WTC11 (cell line): ENCODE measurements at regions not wholly inside any gene's neighbourhood (a gene's known extent, or its start where the extent isn't known, plus 50 kb on each side); places are given as distances from the start of the nearest gene placed in this dataset.

Experiments used
- CBFB ChIP-seq: sonication (generic); formaldehyde crosslinking; IDR thresholded peaks from 2 replicates; pipeline ENCODE4 v1.8.1; 2022; ENCODE audit warnings: mild to moderate bottlenecking, low read depth, missing genetic modification reagents
- CTCF ChIP-seq: fragments of 200-600 bp; IDR thresholded peaks from 2 replicates; pipeline ENCODE4 v1.8.0; 2022; ENCODE audit warnings: antibody characterized with exemption
- SP1 ChIP-seq: sonication (generic); formaldehyde crosslinking; conservative IDR thresholded peaks from 2 replicates; pipeline ENCODE4 v1.8.1; 2022; ENCODE audit warnings: missing genetic modification reagents
- TF ChIP-seq, protein P1 (sequence below): sonication (generic); formaldehyde crosslinking; IDR thresholded peaks from 2 replicates; pipeline ENCODE4 v1.8.1; 2022; ENCODE audit warnings: low read depth, missing genetic modification reagents, borderline replicate concordance
- TF ChIP-seq, protein P2 (sequence below): sonication (generic); formaldehyde crosslinking; IDR thresholded peaks from 2 replicates; pipeline ENCODE4 v1.8.1; 2023; ENCODE audit warnings: mild to moderate bottlenecking, missing genetic modification reagents, moderate library complexity

DNA sequence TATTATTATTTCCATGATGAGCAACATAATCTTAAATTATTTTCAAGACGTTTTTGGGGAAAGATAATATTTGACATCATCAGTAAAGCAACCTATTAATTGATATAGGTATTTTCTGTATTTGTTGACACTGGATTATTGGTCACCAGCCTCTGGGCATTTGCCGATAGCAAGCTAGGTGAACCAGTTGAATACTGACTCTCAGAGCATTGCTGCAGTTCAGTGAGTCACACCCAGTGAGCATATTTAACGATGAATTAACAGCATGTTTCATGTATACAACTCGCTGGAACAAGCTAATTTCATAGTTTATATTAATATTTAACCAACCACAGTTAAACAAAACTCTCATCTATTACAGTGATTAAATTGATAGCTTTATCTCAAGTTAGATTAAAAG lies 1006.0 kb upstream of the DIAPH2 start:
- TF ChIP-seq CTCF: no peak
- TF ChIP-seq CBFB: no peak
- TF ChIP-seq, protein P1, sequence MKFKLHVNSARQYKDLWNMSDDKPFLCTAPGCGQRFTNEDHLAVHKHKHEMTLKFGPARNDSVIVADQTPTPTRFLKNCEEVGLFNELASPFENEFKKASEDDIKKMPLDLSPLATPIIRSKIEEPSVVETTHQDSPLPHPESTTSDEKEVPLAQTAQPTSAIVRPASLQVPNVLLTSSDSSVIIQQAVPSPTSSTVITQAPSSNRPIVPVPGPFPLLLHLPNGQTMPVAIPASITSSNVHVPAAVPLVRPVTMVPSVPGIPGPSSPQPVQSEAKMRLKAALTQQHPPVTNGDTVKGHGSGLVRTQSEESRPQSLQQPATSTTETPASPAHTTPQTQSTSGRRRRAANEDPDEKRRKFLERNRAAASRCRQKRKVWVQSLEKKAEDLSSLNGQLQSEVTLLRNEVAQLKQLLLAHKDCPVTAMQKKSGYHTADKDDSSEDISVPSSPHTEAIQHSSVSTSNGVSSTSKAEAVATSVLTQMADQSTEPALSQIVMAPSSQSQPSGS (CRISPR knock-in tag): no peak
- TF ChIP-seq SP1 (CRISPR knock-in tag): no peak
- TF ChIP-seq, protein P2, sequence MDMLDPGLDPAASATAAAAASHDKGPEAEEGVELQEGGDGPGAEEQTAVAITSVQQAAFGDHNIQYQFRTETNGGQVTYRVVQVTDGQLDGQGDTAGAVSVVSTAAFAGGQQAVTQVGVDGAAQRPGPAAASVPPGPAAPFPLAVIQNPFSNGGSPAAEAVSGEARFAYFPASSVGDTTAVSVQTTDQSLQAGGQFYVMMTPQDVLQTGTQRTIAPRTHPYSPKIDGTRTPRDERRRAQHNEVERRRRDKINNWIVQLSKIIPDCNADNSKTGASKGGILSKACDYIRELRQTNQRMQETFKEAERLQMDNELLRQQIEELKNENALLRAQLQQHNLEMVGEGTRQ: no peak
